Heart right ventricle (tissue), 16 donors: ENCODE measurements at regions not wholly inside any gene's neighbourhood (a gene's known extent, or its start where the extent isn't known, plus 50 kb on each side); places are given as distances from the start of the nearest gene placed in this dataset.
"Not testable (repeated sequence)": the region's sequence is repeated elsewhere in the genome, so short reads cannot be mapped to it uniquely, and the experiment has no call there.

Experiments
- ATAC-seq, 8 donors: fragments of 200-7000 bp; cut with Tn5 transposase; one replicate each; pipeline ENCODE4 v1.9.1; 2020; ENCODE audit warnings: mild to moderate bottlenecking in 8 of 8, moderate library complexity in 8 of 8, moderate number of reproducible peaks in 1 of 8
- DNase-seq, 2 donors: peaks; one replicate each; pipeline ENCODE4 v3.0.0-alpha.2; 2020
- H3K27ac ChIP-seq, 10 donors: fragments of 200-600 bp; sonication (generic) in 2 of 10; one replicate each; pipeline versions ENCODE4 v1.5.0 to v1.8.0; 2020 to 2022; ENCODE audit warnings: mild to moderate bottlenecking in 3 of 10
- H3K27me3 ChIP-seq, 7 donors: fragments of 200-600 bp; one replicate each; pipeline ENCODE4 v1.8.0; 2021 to 2022; ENCODE audit warnings: mild to moderate bottlenecking in 2 of 7
- H3K36me3 ChIP-seq, 9 donors: fragments of 200-600 bp; sonication (generic) in 1 of 9; one replicate each; pipeline versions ENCODE4 v1.5.0 to v1.8.0; 2020 to 2022; ENCODE audit warnings: mild to moderate bottlenecking in 2 of 9
- H3K4me1 ChIP-seq, 9 donors: fragments of 200-600 bp; sonication (generic) in 1 of 9; one replicate each; pipeline versions ENCODE4 v1.5.0 to v1.8.0; 2020 to 2022; ENCODE audit warnings: mild to moderate bottlenecking in 4 of 9
- H3K4me3 ChIP-seq, 10 donors: fragments of 200-600 bp; sonication (generic) in 2 of 10; one replicate each; pipeline versions ENCODE4 v1.5.0 to v1.8.0; 2020 to 2022; ENCODE audit warnings: mild to moderate bottlenecking in 7 of 10, moderate library complexity in 2 of 10
- H3K9me3 ChIP-seq, 11 donors: fragments of 200-600 bp in 10 of 11; sonication (generic) in 2 of 11; one replicate each; pipeline versions ENCODE4 v1.5.0 to v1.8.0; 2013 to 2022; ENCODE audit warnings: mild to moderate bottlenecking in 2 of 11, control low read depth in 1 of 11, moderate library complexity in 1 of 11
- WGBS, 2 donors: extraction: QIAGEN DNeasy Blood & Tissue Kit; methylation state at CpG; one replicate each; pipeline ENCODE4 v1.1.7; 2013; ENCODE audit warnings: inconsistent platforms in 1 of 2; 5-methylcytosine and 5-hydroxymethylcytosine counted together
- intact Hi-C, 10 donors: fragments of 100-400 bp; cut with DNase I; formaldehyde crosslinking; loops; one replicate each; pipeline versions ENCODE4 v1.11.1 to v1.14.2; 2022
- TF ChIP-seq, protein P1 (sequence below), 9 donors: fragments of 200-600 bp; sonication (generic) in 2 of 9; IDR thresholded peaks; one replicate each; pipeline versions ENCODE4 v1.5.0 to v1.8.0; 2021 to 2022; ENCODE audit warnings: antibody characterized with exemption in 9 of 9, mild to moderate bottlenecking in 5 of 9, moderate library complexity in 1 of 9
- donor health status: Arrhythmogenic right ventricular cardiomyopathy.
- donor health status: ischemic (EF 13 %, LVEDD 7.1; RV severe dilation, severe dysfunction).
- donor health status: healthy with polysubstance abuse.
- donor health status: DM: no; HTN: yes; CAD: no.
- donor health status: DM: no; HTN: no; CAD: no.
- donor health status: ischemic (EF 25% LVEDD 6.9; RV normal size, moderate dysfunction).
- donor health status: ischemic (EF 25% LVEDD 5.7; RV mildly dilated, moderate dysfunction).
- donor health status: healthy.
- donor health status: DM: yes; HTN: yes; CAD: no.
- donor health status: Ischemic cardiomyopathy.
- donor health status: ischemic (EF 35%, LVEDD 5.7; RV mildly dilated, moderate dysfunction).
- donor health status: nonischemic (EF 11% LVEDD 7.7; RV severe dilation, severe dysfunction).
- donor health status: DM: yes; HTN: yes; CAD: no.
- donor health status: PGD.
- donor health status: ischemic (EF 29% LVEDD 5.4; RV normal size, mild dysfunction).
- donor health status: nonischemic (EF 23%, LVEDD 6.1; RV moderate dilation, normal function).

DNA sequence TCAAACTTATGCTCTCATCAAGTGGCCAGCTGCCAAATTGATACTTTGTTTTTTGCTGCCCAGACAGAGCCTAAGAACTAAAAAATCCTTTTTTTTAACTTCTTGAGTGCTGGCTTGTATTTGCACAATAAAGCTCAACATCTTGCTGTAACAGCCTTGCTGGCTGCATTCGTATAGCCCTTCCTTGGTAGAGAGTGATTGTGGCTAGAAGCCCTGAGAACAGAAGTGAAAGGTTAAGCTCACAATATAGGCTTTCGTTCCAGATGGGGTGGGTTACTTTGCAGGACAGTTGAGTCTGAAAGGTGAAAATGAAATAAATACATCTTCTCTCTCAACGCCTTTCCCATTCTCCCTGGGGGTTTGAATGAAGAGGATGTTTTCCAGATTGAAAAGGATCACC lies 278.8 kb downstream of the HS3ST3B1 start:
- intact Hi-C loops, result no loop called here
- TF ChIP-seq, protein P1, sequence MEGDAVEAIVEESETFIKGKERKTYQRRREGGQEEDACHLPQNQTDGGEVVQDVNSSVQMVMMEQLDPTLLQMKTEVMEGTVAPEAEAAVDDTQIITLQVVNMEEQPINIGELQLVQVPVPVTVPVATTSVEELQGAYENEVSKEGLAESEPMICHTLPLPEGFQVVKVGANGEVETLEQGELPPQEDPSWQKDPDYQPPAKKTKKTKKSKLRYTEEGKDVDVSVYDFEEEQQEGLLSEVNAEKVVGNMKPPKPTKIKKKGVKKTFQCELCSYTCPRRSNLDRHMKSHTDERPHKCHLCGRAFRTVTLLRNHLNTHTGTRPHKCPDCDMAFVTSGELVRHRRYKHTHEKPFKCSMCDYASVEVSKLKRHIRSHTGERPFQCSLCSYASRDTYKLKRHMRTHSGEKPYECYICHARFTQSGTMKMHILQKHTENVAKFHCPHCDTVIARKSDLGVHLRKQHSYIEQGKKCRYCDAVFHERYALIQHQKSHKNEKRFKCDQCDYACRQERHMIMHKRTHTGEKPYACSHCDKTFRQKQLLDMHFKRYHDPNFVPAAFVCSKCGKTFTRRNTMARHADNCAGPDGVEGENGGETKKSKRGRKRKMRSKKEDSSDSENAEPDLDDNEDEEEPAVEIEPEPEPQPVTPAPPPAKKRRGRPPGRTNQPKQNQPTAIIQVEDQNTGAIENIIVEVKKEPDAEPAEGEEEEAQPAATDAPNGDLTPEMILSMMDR (IDR thresholded peaks at IDR 0.05), result no peak
- Histone ChIP-seq H3K4me3 (no peak overlapping the region), H3K36me3 (no peaks in the 10 kb centered on the region), H3K27me3 (peaks cover 0 to 8% (median 3%) of the 10 kb centered on the region in 7 donors), H3K9me3 (no peaks in the 10 kb centered on the region), H3K4me1 (no peaks in the 10 kb centered on the region), H3K27ac (no peak overlapping the region)
- ATAC-seq (no peak), DNase-seq (no peak)
- 46 to 50% methylated on average over 3 of the region's 3 CpGs for WGBS, 2 donors

DNA sequence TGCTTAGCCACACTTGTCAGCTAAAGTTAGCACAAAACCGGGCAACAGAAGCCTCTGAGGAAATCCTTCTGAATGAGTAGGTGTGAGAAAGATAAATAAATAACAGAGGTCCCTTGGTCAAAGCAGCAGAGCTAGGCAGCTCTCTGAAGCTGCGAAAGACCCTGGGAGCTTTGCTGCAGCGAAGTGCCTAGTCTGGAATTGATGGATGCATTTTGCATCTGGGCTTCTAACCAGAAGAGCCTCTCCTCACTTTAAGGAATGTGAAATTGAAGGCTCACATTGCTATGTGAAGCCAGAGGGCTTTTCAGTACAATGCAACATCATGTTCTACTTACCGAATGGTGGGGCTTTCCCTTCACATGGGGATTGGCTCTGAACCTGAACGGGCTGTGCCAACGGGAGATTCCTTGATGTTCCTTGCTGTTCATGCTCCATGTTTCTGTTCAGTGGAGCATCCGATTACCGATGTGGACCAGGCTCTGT lies 274.6 kb downstream of the HS3ST3B1 start:
- Histone ChIP-seq H3K27me3 (peaks cover 0 to 8% (median 5%) of the 10 kb centered on the region in 7 donors), H3K4me3 (no peak overlapping the region), H3K9me3 (no peaks in the 10 kb centered on the region), H3K27ac (no peak overlapping the region), H3K4me1 (no peaks in the 10 kb centered on the region), H3K36me3 (no peaks in the 10 kb centered on the region)
- WGBS, 2 donors, result 57 to 61% methylated on average over 8 of the region's 8 CpGs
- intact Hi-C loops, result no loop called here
- TF ChIP-seq, protein P1 (IDR thresholded peaks at IDR 0.05), result no peak
- ATAC-seq (no peak), DNase-seq (no peak)

DNA sequence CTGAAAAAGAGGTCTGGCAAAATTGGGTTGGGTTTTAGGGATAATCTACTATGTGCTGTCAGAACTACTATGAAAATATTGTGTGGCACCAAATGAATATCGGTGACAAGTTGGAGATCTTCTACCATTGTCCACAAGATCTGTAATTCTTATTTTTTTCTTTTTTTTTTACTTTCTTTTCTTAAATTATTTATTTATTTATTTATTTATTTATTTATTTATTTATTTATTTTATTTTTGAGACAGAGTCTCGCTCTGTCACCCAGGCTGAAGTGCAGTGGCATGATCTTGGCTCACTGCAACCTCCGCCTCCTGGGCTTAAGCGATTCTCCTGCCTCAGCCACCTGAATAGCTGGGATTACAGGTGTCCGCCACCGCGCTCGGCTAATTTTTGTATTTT lies 259.4 kb downstream of the HS3ST3B1 start:
- H3K9me3 ChIP-seq, H3K36me3 ChIP-seq, intact Hi-C loops, ATAC-seq, H3K4me3 ChIP-seq, H3K27ac ChIP-seq, H3K4me1 ChIP-seq, DNase-seq: not testable (repeated sequence)
- peaks cover 0 to 16% (median 0%) of the 10 kb centered on the region in 7 donors for H3K27me3 ChIP-seq
- 79 to 95% methylated on average over 8 of the region's 8 CpGs for WGBS, 2 donors

GRCh38 chr17:14559264-14560119 lies 258.6 kb downstream of the HS3ST3B1 start:
- Histone ChIP-seq H3K27ac (no peak overlapping the region), H3K4me3 (no peak overlapping the region), H3K36me3 (no peaks in the 10 kb centered on the region), H3K9me3 (no peaks in the 10 kb centered on the region), H3K4me1 (peaks cover 0 to 6% (median 0%) of the 10 kb centered on the region in 9 donors), H3K27me3 (peaks cover 0 to 16% (median 0%) of the 10 kb centered on the region in 7 donors)
- DNase-seq (no peak), ATAC-seq (no peak)
- intact Hi-C loops, result no loop called here
- TF ChIP-seq, protein P1 (IDR thresholded peaks at IDR 0.05), result no peak
- WGBS, 2 donors, result 47 to 51% methylated on average over 10 of the region's 10 CpGs

DNA sequence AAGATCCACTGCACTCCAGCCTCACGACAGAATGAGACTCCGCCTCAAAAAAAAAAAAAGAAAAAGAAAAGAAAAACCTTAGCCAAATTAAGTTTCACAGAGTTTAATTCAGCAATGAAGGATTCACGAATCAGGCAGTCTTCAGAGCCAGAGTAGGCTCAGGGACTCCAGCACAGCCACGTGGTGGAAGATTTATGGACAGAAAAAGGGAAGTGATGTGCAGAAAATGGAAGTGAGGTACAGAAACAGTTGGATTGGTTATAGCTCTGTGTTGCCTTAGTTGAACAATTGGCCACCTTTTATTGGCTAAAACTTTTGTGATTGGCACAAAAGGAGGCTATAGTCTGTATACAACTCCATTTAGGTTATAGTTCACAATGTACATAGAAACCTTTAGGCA lies 256.6 kb downstream of the HS3ST3B1 start:
- H3K36me3 ChIP-seq, result no peaks in the 10 kb centered on the region
- DNase-seq, result no peak
- TF ChIP-seq, protein P1 (IDR thresholded peaks at IDR 0.05), result no peak
- H3K27me3 ChIP-seq, result peaks cover 0 to 16% (median 0%) of the 10 kb centered on the region in 7 donors
- ATAC-seq, result no peak
- H3K27ac ChIP-seq, result no peak overlapping the region
- H3K4me1 ChIP-seq, result peaks cover 0 to 6% (median 0%) of the 10 kb centered on the region in 9 donors
- no peaks in the 10 kb centered on the region for H3K9me3 ChIP-seq
- H3K4me3 ChIP-seq, result no peak overlapping the region
- intact Hi-C loops, result no loop called here
- 55 to 67% methylated on average over 4 of the region's 4 CpGs for WGBS, 2 donors
